NCI-H1048 (cell line): ENCODE measurements at regions not wholly inside any gene's neighbourhood (a gene's known extent, or its start where the extent isn't known, plus 50 kb on each side); places are given as distances from the start of the nearest gene placed in this dataset.
"Not testable (repeated sequence)": the region's sequence is repeated elsewhere in the genome, so short reads cannot be mapped to it uniquely, and the experiment has no call there.

Experiments used
- DNase-seq: peaks from one replicate; lab custom pipeline; 2025; lab: John Stamatoyannopoulos, UW

DNA sequence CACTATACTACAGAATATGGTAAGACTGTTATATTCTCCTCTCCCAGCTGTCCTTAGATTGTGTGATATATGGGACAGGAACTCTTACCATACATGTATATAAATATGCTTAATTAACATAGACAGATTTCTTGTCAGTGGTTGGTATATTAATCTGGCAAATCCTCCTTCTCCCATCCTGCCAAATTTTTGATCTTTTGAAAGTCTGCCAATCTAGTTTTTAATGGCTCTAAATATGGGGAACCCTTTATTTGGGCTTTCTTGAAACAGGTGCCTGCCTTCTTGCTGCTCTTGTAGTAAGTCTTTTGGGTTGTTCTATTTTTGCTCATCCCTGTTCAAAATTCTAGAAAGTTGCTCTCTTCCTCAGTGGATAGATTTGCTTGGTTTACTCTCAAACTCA lies 63.5 kb downstream of the SPATA31D1 start:
- DNase-seq: no peak

DNA sequence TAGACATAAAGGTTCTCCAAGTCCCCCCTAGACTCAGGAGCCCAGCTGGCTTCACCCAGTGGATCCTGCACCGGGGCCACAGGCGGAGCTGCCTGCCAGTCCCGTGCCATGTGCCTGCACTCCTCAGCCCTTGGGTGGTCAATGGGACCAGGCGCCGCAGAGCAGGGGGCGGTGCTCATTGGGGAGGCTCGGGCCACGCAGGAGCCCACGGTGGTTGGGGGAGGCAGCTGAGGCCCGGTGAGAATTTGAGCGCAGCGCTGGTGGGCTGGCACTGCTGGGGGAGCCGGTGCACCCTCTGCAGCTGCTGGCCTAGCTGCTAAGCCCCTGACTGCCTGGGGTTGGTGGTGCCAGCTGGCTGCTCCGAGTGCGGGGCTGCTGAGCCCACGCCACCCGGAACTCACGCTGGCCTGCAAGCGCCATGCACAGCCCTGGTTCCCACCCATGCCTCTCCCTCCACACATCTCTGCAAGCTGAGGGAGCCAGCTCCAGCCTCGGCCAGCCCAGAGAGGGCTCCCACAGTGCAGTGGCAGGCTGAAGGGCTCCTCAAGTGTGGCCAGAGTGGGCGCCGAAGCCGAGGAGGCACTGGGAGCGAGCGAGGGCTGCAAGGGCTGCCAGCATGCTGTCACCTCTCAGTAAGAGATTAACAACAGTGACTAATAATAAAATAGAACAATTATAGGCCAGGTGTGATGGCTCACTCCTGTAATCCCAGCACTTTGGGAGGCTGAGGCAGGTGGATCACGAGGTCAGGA lies 65.9 kb downstream of the SPATA31D1 start:
- no peak for DNase-seq

- no peak for DNase-seq
Measured at GRCh38 chr9:82057805-82058204, 69.2 kb downstream of the SPATA31D1 start.

GRCh38 chr9:82061801-82062200 lies 73.2 kb downstream of the SPATA31D1 start:
- not testable (repeated sequence) for DNase-seq

DNA sequence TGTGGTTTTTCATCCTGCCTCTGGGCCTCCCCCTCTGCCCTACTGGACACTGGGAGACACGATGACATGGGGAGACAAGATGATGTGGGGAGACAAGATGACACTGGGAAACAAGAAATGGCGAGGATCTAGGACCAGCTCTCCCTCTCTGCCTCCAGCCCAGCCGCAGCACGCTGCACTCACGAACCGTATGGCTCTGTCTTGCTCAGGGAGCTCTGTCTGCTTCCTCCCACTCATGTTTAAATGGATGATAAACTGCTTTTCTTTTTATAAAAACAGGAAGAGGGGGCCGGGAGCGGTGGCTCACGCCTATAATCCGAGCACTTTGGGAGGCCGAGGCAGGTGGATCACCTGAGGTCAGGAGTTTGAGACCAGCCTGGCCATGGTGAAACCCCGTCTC lies 73.7 kb downstream of the SPATA31D1 start:
- no peak for DNase-seq

- no peak for DNase-seq
Measured at GRCh38 chr9:82073551-82074543, 85.3 kb downstream of the SPATA31D1 start.

DNA sequence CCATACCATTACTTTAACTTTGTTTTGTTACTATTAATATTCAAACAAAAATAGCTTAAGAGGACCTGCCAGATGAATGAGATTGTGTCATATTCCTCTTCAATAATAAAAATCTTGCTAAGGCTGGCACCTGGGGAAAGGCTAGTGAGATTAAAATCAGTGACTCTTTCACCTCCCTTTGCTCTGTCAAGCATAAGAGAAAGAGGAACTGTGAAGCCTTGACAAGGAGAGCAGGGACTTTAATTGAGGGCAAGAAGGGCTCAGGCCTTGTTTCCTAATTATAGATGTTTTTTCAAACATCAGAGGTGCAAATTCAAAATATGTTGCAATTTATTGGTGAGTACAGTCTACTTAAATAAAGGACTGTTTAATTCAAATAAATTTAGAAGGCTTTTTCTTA lies 91.7 kb downstream of the SPATA31D1 start:
- no peak for DNase-seq

- DNase-seq: no peak
Measured at GRCh38 chr9:82081496-82081895, 92.9 kb downstream of the SPATA31D1 start.

GRCh38 chr9:82082563-82082962 lies 94.0 kb downstream of the SPATA31D1 start:
- no peak for DNase-seq

DNA sequence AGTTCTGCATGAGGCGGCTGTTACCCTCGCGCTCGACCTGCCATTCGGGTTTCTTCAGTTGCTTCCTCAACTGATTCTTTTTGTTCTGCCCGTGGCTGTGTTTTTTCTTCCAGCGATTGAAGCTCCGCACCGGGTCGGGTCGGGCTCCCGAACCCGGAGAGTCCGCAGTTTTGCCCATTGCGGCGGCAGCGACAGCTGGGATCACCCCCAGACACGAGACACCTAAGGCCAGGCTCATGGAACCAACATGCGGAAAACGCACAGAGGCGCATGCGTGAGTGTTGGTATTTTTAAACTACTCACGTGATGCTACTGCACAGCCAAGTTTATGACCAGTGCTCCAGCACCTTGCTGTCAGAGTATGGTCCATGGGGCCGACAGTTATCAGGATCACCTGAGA lies 100.0 kb downstream of the SPATA31D1 start:
- DNase-seq: no peak

DNA sequence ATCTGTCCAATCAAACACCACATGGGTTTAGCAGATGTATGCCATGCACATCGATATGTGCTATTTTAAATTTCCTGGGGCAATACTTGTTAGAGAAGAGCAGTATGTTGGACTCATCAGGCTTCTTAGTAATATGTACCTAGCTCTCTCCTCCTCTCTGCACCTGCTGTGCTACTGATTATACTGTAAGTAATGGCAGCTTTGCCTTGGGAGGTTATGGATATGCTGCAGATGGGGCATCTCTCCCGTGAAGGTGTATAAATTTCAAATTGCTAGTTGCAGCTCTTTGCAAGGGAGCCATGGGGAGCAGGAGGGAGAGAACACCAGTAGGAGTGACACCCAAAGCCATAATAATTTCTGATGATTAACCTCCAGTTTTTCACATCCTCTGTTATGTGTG lies 101.5 kb downstream of the SPATA31D1 start:
- DNase-seq: no peak

DNA sequence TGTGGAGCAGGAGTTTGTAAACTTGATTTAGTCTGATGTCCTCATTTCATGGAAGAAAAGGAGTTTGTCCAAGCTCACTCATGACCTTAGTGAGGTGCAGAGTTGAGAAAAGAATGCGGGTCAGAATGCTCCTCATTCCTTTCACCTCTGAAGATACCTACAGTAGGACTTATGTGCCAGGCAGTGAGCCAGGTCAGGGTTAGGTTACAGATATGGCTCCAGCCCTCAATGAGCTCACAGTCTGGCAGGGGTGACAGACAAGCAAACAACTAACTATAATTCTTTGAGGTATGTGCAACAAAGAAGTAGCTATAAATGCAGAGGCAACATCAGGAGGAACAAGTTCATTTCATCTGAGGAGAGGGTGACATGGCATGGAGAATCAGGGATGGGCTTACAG lies 102.5 kb downstream of the SPATA31D1 start:
- no peak for DNase-seq

GRCh38 chr9:82091610-82092009 lies 103.0 kb downstream of the SPATA31D1 start:
- no peak for DNase-seq

DNA sequence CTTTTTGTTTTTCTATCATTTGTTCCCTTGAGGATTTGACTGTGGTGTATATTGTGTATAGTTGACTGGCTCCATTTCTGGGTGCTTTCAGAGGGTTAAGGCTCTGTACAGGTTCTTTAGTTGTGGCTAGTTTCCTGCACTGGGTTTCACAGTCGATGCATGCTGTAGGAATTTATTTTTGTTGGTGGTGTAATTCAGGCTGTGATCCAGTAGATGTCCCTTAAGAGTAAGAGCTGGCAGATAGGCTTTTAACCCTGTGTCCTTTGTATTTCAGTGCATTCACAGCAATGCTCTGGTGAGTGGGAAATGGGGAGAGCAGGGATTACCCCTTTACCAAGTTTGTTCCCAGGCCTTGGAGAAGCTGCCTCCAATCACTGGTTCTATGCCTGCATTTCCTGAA lies 112.9 kb downstream of the SPATA31D1 start:
- no peak for DNase-seq

DNA sequence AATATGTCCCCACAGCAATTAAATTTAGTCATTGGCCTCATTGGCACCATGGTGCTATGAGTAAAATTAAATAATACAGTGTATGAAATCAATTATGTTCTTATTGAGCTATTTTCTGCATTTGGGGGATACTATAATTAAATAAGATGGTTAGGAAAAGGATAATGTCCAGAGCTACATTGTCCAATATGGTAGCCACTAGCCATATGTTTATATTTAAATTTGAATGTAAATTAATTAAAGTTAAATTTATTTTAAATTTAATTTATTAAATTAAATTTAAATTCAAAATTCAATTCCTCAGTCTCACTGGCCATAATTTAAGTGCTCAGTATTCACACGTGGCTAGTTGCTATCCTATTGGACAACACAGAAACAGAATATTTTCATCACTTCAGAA lies 115.7 kb downstream of the SPATA31D1 start:
- no peak for DNase-seq

- no peak for DNase-seq
Measured at GRCh38 chr9:82105729-82106128, 117.2 kb downstream of the SPATA31D1 start.

- no peak for DNase-seq
Measured at GRCh38 chr9:82106536-82106935, 118.0 kb downstream of the SPATA31D1 start.

DNA sequence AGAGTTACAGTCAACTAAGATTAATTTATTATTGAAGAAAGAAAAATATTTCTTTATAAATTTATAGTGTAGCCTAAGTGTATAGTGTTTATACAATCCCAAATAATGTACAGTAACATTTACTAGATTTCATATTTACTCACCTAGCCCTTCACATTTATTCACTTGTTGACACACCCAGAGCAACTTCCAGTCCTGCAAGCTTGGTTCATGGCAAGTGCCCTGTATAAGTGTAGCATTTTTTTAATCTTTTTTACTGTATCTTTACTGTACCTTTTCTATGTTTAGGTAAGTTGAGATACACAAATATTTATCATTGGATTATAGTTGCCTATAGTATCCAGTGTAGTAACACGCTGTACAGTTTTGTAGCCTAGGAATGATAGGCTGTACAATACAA lies 119.9 kb downstream of the SPATA31D1 start:
- DNase-seq: no peak

- DNase-seq: no peak
Measured at GRCh38 chr9:82108941-82109340, 120.4 kb downstream of the SPATA31D1 start.

DNA sequence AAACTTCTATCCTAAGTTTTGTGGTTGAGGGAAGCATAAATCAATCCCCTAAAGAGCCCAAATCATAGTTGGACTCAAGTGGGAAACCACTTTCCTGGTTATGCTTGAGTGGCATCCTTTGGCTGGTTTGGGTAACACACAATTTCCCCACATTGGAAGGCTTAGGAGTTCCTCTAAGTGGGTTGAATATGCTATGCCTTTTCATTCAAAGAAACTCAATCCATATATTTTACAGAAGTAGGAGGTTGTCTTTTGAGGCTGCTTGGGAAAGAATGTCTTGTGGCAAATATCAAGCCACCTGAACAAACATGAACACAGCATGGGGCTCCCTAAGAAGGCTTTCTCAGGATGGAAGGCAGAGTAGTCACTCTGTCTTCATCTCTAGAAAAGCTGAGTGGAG lies 121.1 kb downstream of the SPATA31D1 start:
- DNase-seq: no peak

GRCh38 chr9:82110881-82111280 lies 122.3 kb downstream of the SPATA31D1 start:
- DNase-seq: no peak

GRCh38 chr9:82115331-82115730 lies 126.8 kb downstream of the SPATA31D1 start:
- no peak for DNase-seq

GRCh38 chr9:82115900-82116299 lies 127.3 kb downstream of the SPATA31D1 start:
- DNase-seq: no peak
